NCI-H526 (cell line): ENCODE measurements at regions not wholly inside any gene's neighbourhood (a gene's known extent, or its start where the extent isn't known, plus 50 kb on each side); places are given as distances from the start of the nearest gene placed in this dataset.
"Not testable (repeated sequence)": the region's sequence is repeated elsewhere in the genome, so short reads cannot be mapped to it uniquely, and the experiment has no call there.

Experiments
- DNase-seq, 2 experiments: peaks; one replicate each; lab custom pipeline; 2025; lab: John Stamatoyannopoulos, UW

- no peak for DNase-seq
Observed at GRCh38 chr6:51477711-51478311, 609.6 kb downstream of the PKHD1 start.

GRCh38 chr6:51479296-51479695 is 608.1 kb downstream of the PKHD1 start:
- no peak for DNase-seq

- no peak for DNase-seq
Observed at GRCh38 chr6:51480040-51480439, 607.4 kb downstream of the PKHD1 start.

- DNase-seq = not testable (repeated sequence)
Observed at GRCh38 chr6:51485869-51486268, 601.5 kb downstream of the PKHD1 start.

GRCh38 chr6:51487937-51488336 is 599.5 kb downstream of the PKHD1 start:
- no peak for DNase-seq

- no peak for DNase-seq
Observed at GRCh38 chr6:51489133-51489532, 598.3 kb downstream of the PKHD1 start.

GRCh38 chr6:51490101-51490500 is 597.3 kb downstream of the PKHD1 start:
- DNase-seq = no peak

- peak in 1 of 2 experiments; percentile 12 for DNase-seq
Observed at GRCh38 chr6:51494342-51494741, 593.1 kb downstream of the PKHD1 start.

GRCh38 chr6:51495096-51495495 is 592.3 kb downstream of the PKHD1 start:
- DNase-seq = no peak

GRCh38 chr6:51495610-51496396 is 591.6 kb downstream of the PKHD1 start:
- DNase-seq = no peak

GRCh38 chr6:51502996-51503395 is 584.4 kb downstream of the PKHD1 start:
- DNase-seq = no peak

- no peak for DNase-seq
Observed at GRCh38 chr6:51505434-51505833, 582.0 kb downstream of the PKHD1 start.

- DNase-seq = no peak
Observed at GRCh38 chr6:51509597-51509996, 577.8 kb downstream of the PKHD1 start.

GRCh38 chr6:51511081-51511480 is 576.3 kb downstream of the PKHD1 start:
- no peak for DNase-seq

- DNase-seq = no peak
Observed at GRCh38 chr6:51513891-51514747, 573.3 kb downstream of the PKHD1 start.

- DNase-seq = peak in 1 of 2 experiments; percentile 19
Observed at GRCh38 chr6:51514748-51515402, 572.5 kb downstream of the PKHD1 start.

- DNase-seq = no peak
Observed at GRCh38 chr6:51526049-51526448, 561.4 kb downstream of the PKHD1 start.

- no peak for DNase-seq
Observed at GRCh38 chr6:51526922-51527321, 560.5 kb downstream of the PKHD1 start.

- DNase-seq = no peak
Observed at GRCh38 chr6:51528556-51528955, 558.9 kb downstream of the PKHD1 start.

GRCh38 chr6:51529240-51529639 is 558.2 kb downstream of the PKHD1 start:
- no peak for DNase-seq

GRCh38 chr6:51531623-51532022 is 555.8 kb downstream of the PKHD1 start:
- peak; percentile 19 to 48 for DNase-seq

- DNase-seq = no peak
Observed at GRCh38 chr6:51533962-51534361, 553.5 kb downstream of the PKHD1 start.
